ENCODE measurements at regions not wholly inside any gene's neighbourhood (a gene's known extent, or its start where the extent isn't known, plus 50 kb on each side); places are given as distances from the start of the nearest gene placed in this dataset.

DNA sequence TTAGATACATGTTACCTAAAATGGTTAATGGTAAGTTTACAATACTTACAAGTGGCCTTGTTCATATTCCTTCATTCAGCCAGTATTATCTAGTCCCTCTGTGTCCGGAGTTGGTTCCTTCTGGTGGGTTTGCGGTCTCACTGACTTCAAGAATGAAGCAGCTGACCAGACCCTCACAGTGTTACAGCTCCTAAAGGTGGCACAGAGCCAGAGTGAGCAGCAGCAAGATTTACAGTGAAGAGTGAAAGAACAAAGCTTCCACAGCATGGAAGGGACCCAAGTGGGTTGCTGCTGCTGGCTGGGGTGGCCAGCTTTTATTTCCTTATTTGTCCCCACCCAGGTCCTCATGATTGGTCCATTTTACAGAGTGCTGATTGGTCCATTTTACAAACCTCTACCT lies 916.8 kb downstream of the MCTP2 start:
- H3K27me3 ChIP-seq (ENCODE audit: low read depth, low read length): no peaks in the 10 kb centered on the region
- TF ChIP-seq, protein P1, sequence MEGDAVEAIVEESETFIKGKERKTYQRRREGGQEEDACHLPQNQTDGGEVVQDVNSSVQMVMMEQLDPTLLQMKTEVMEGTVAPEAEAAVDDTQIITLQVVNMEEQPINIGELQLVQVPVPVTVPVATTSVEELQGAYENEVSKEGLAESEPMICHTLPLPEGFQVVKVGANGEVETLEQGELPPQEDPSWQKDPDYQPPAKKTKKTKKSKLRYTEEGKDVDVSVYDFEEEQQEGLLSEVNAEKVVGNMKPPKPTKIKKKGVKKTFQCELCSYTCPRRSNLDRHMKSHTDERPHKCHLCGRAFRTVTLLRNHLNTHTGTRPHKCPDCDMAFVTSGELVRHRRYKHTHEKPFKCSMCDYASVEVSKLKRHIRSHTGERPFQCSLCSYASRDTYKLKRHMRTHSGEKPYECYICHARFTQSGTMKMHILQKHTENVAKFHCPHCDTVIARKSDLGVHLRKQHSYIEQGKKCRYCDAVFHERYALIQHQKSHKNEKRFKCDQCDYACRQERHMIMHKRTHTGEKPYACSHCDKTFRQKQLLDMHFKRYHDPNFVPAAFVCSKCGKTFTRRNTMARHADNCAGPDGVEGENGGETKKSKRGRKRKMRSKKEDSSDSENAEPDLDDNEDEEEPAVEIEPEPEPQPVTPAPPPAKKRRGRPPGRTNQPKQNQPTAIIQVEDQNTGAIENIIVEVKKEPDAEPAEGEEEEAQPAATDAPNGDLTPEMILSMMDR (IDR thresholded peaks at IDR 0.05; ENCODE audit: low read depth, low read length): no peak
- TF ChIP-seq EZH2phosphoT487 (IDR thresholded peaks at IDR 0.05; ENCODE audit: low read depth): no peak
- H3K79me2 ChIP-seq (ENCODE audit: low read length): no peaks in the 10 kb centered on the region
- H3K9me3 ChIP-seq (ENCODE audit: insufficient read depth, low read length): no peaks in the 10 kb centered on the region
- no peak overlapping the region for H3K4me3 ChIP-seq (ENCODE audit: low read length)
- no peaks in the 10 kb centered on the region for H3K36me3 ChIP-seq (replicated peaks; ENCODE audit: low read depth, low read length)
- no peak overlapping the region for H3K4me2 ChIP-seq (ENCODE audit: low read length)
- no peak overlapping the region for H2AFZ ChIP-seq (ENCODE audit: low read depth, low read length)
- H3K9ac ChIP-seq (ENCODE audit: low read length): no peak overlapping the region
- no peak overlapping the region for H3K27ac ChIP-seq (ENCODE audit: low read length)
- no peaks in the 10 kb centered on the region for H3K4me1 ChIP-seq (ENCODE audit: low read length)
- H4K20me1 ChIP-seq (ENCODE audit: insufficient read depth, low read length): no peaks in the 10 kb centered on the region

DNA sequence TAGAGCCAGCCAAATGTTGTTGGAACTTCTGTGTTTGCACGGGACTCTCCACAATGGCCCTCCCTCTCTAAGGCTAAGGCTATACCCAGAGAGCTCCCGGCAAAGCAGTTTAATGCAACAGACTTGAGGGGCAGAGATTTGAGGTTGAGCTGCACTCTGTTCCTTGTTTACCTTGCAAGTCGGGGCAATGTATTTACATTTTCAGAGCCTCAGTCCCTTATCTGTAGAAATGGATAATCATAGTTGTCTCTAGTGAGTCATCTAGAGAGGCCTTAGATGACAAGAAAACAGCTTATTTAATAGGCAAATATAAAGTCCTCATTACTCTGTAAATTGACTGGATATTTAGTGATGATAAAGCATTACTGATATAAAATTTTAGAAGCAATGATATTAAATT lies 917.7 kb downstream of the MCTP2 start:
- Histone ChIP-seq H3K27me3 (ENCODE audit: low read depth, low read length) (no peaks in the 10 kb centered on the region), H3K9me3 (ENCODE audit: insufficient read depth, low read length) (no peaks in the 10 kb centered on the region), H3K36me3 (replicated peaks; ENCODE audit: low read depth, low read length) (no peaks in the 10 kb centered on the region), H3K4me3 (ENCODE audit: low read length) (no peak overlapping the region), H2AFZ (ENCODE audit: low read depth, low read length) (no peak overlapping the region), H4K20me1 (ENCODE audit: insufficient read depth, low read length) (no peaks in the 10 kb centered on the region), H3K4me1 (ENCODE audit: low read length) (no peaks in the 10 kb centered on the region), H3K4me2 (ENCODE audit: low read length) (no peak overlapping the region), H3K27ac (ENCODE audit: low read length) (no peak overlapping the region), H3K79me2 (ENCODE audit: low read length) (no peaks in the 10 kb centered on the region), H3K9ac (ENCODE audit: low read length) (no peak overlapping the region)
- TF ChIP-seq EZH2phosphoT487 (IDR thresholded peaks at IDR 0.05; ENCODE audit: low read depth): no peak
- TF ChIP-seq, protein P1 (IDR thresholded peaks at IDR 0.05; ENCODE audit: low read depth, low read length): no peak

DNA sequence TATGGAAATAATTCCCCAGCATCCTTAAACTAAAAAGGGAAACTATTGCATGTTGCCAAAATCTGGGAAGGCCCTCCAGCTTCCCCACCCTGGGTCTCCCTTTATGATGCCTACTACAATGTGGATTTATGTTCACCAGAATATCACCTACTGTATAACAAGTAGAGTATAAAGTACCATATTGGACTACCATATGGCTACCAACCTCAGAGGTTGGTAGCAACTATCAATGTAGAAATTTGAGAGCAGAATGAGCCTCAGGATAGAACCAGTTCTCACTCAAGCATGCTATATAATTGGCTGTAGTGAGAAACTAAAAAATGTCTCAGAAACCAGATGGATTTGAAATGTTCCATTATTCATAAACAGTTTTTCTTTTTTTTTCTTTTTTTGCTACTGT lies 918.4 kb downstream of the MCTP2 start:
- Histone ChIP-seq H3K9ac (ENCODE audit: low read length) (no peak overlapping the region), H3K79me2 (ENCODE audit: low read length) (no peaks in the 10 kb centered on the region), H3K36me3 (replicated peaks; ENCODE audit: low read depth, low read length) (no peaks in the 10 kb centered on the region), H3K27me3 (ENCODE audit: low read depth, low read length) (no peaks in the 10 kb centered on the region), H3K27ac (ENCODE audit: low read length) (no peak overlapping the region), H3K4me3 (ENCODE audit: low read length) (no peak overlapping the region), H3K4me2 (ENCODE audit: low read length) (no peak overlapping the region), H4K20me1 (ENCODE audit: insufficient read depth, low read length) (no peaks in the 10 kb centered on the region), H2AFZ (ENCODE audit: low read depth, low read length) (no peak overlapping the region), H3K9me3 (ENCODE audit: insufficient read depth, low read length) (no peaks in the 10 kb centered on the region), H3K4me1 (ENCODE audit: low read length) (no peaks in the 10 kb centered on the region)
- TF ChIP-seq EZH2phosphoT487 (IDR thresholded peaks at IDR 0.05; ENCODE audit: low read depth): no peak
- TF ChIP-seq, protein P1 (IDR thresholded peaks at IDR 0.05; ENCODE audit: low read depth, low read length): no peak

DNA sequence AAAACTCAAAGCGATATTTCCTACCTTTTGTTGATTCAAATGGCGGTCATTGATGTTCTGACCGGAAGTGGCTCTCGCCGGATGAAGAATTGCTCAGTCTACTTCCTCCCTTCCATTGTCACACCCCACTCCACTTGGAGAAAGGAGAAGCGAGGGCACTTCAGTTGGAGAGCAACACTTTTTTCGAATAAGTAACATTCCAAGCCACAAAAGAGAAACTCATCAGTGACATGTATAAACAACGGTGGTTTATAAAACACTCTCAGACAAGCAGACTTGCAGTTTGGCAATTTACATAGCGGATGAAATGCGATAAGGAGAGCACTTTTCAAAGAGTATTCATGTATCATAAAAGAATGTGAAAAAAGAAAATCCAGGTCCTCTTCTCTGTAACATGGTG lies 919.1 kb downstream of the MCTP2 start:
- H3K9me3 ChIP-seq (ENCODE audit: insufficient read depth, low read length): no peaks in the 10 kb centered on the region
- no peaks in the 10 kb centered on the region for H3K27me3 ChIP-seq (ENCODE audit: low read depth, low read length)
- H2AFZ ChIP-seq (ENCODE audit: low read depth, low read length): no peak overlapping the region
- H3K79me2 ChIP-seq (ENCODE audit: low read length): no peaks in the 10 kb centered on the region
- H4K20me1 ChIP-seq (ENCODE audit: insufficient read depth, low read length): no peaks in the 10 kb centered on the region
- H3K4me3 ChIP-seq (ENCODE audit: low read length): no peak overlapping the region
- no peak overlapping the region for H3K4me2 ChIP-seq (ENCODE audit: low read length)
- no peak overlapping the region for H3K9ac ChIP-seq (ENCODE audit: low read length)
- TF ChIP-seq, protein P1 (IDR thresholded peaks at IDR 0.05; ENCODE audit: low read depth, low read length): no peak
- TF ChIP-seq EZH2phosphoT487 (IDR thresholded peaks at IDR 0.05; ENCODE audit: low read depth): no peak
- no peak overlapping the region for H3K27ac ChIP-seq (ENCODE audit: low read length)
- no peaks in the 10 kb centered on the region for H3K4me1 ChIP-seq (ENCODE audit: low read length)
- H3K36me3 ChIP-seq (replicated peaks; ENCODE audit: low read depth, low read length): no peaks in the 10 kb centered on the region

Data from OCI-LY3 (cell line).